ENCODE measurements at regions not wholly inside any gene's neighbourhood (a gene's known extent, or its start where the extent isn't known, plus 50 kb on each side); places are given as distances from the start of the nearest gene placed in this dataset.

DNA sequence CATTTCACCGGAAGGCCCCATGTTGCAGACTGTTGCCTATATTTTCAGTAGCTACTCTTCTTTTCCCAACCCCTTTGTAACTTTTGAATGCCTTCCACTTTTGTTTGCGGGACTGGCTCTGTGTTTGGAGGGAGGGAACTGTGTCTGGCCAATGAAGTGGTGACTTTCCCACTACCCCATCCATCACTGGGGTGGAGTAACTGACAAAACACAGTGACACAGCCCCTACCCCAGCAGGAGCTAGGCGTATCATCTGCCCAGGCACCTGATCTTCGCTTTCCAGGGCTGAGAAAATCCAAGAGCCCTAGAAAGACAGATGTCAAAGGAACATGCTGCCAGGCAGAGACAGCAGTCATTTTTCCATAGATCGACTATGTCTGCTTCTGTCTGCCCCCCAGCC is 710.6 kb upstream of the CELF2 start:
- DNase-seq (no peak), ATAC-seq (ENCODE audit: low read depth) (no peak)
- H2BK15ac ChIP-seq (ENCODE audit: low read depth, low read length) = no peak overlapping the region
- H3K9me3 ChIP-seq (ENCODE audit: control insufficient read depth, insufficient read depth, low read length) = no peaks in the 10 kb centered on the region
- H3K56ac ChIP-seq (ENCODE audit: extremely low read depth, insufficient read depth, low read length) = no peak overlapping the region
- in situ Hi-C loops (cut with MboI; ENCODE audit: low sequenced_read_pairs) = no loop called here
- intact Hi-C loops (cut with micrococcal nuclease) = no loop called here
- H2AFZ ChIP-seq (replicated peaks; ENCODE audit: low read length, poor library complexity) = no peak overlapping the region
- no peak overlapping the region for H3K27ac ChIP-seq (ENCODE audit: insufficient read depth, low read length)
- no peak overlapping the region for H3K9ac ChIP-seq (ENCODE audit: low read depth, low read length)
- no peaks in the 10 kb centered on the region for H4K20me1 ChIP-seq (ENCODE audit: insufficient read depth, low read length)
- H3K18ac ChIP-seq (ENCODE audit: low read depth, low read length) = no peak overlapping the region
- H4K91ac ChIP-seq (ENCODE audit: insufficient read depth, low read depth, low read length) = no peak overlapping the region
- BruUV-seq (replicated peaks) = no TSS peak
- CTCF ChIA-PET = no interaction called here
- H4K8ac ChIP-seq (ENCODE audit: low read depth in 2 of 2, low read length in 2 of 2) = no peak overlapping the region
- no peak overlapping the region for H2AK5ac ChIP-seq (ENCODE audit: low read depth, low read length)
- no peaks in the 10 kb centered on the region for H3K79me1 ChIP-seq (ENCODE audit: low read depth in 1 of 2, low read length in 2 of 2)
- H3K4me2 ChIP-seq (ENCODE audit: low read depth, low read length) = no peak overlapping the region
- POLR2A ChIA-PET (ENCODE audit: unreplicated experiment) = no interaction called here
- H3K4me1 ChIP-seq (ENCODE audit: control insufficient read depth, insufficient read depth, low read length) = no peaks in the 10 kb centered on the region
- H2AK9ac ChIP-seq (replicated peaks; ENCODE audit: low read depth, low read length, poor library complexity) = no peak overlapping the region
- 60% methylated on average over 1 of the region's 5 CpGs; no CpG with 5 or more reads in 1 of the 2 experiments for WGBS, 2 experiments (ENCODE audit: extremely low coverage in 2 of 2, insufficient read length in 1 of 2)
- dilution Hi-C loops (cut with HindIII; ENCODE audit: low sequenced_read_pairs, unreplicated experiment) = no loop called here
- no peak for TF ChIP-seq BHLHE40 (IDR thresholded peaks at IDR 0.05; ENCODE audit: low read depth, low read length)
- no peak for TF ChIP-seq NFE2L2 (IDR thresholded peaks at IDR 0.05; ENCODE audit: low read depth, low read length)
- TF ChIP-seq FOS (IDR thresholded peaks at IDR 0.05; ENCODE audit: low read depth, low read length) = no peak
- no peak for TF ChIP-seq POLR2A (IDR thresholded peaks at IDR 0.05; ENCODE audit: low read depth, low read length)
- no peak for TF ChIP-seq CHD1 (IDR thresholded peaks at IDR 0.05; ENCODE audit: low read depth, low read length)
- TF ChIP-seq, protein P1, sequence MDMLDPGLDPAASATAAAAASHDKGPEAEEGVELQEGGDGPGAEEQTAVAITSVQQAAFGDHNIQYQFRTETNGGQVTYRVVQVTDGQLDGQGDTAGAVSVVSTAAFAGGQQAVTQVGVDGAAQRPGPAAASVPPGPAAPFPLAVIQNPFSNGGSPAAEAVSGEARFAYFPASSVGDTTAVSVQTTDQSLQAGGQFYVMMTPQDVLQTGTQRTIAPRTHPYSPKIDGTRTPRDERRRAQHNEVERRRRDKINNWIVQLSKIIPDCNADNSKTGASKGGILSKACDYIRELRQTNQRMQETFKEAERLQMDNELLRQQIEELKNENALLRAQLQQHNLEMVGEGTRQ (IDR thresholded peaks at IDR 0.05; ENCODE audit: low read depth, low read length) = no peak
- no peak for TF ChIP-seq MXI1 (IDR thresholded peaks at IDR 0.05; ENCODE audit: borderline replicate concordance, low read depth, low read length)
- TF ChIP-seq SMC3 (IDR thresholded peaks at IDR 0.05; ENCODE audit: low read depth, low read length) = no peak
- no peak for TF ChIP-seq MAZ (IDR thresholded peaks at IDR 0.05; ENCODE audit: borderline replicate concordance, low read depth, low read length)
- no peak for TF ChIP-seq RAD21 (IDR thresholded peaks at IDR 0.05; ENCODE audit: low read length)
- no peak for TF ChIP-seq RFX5 (IDR thresholded peaks at IDR 0.05; ENCODE audit: low read depth, low read length)
- TF ChIP-seq, protein P2, sequence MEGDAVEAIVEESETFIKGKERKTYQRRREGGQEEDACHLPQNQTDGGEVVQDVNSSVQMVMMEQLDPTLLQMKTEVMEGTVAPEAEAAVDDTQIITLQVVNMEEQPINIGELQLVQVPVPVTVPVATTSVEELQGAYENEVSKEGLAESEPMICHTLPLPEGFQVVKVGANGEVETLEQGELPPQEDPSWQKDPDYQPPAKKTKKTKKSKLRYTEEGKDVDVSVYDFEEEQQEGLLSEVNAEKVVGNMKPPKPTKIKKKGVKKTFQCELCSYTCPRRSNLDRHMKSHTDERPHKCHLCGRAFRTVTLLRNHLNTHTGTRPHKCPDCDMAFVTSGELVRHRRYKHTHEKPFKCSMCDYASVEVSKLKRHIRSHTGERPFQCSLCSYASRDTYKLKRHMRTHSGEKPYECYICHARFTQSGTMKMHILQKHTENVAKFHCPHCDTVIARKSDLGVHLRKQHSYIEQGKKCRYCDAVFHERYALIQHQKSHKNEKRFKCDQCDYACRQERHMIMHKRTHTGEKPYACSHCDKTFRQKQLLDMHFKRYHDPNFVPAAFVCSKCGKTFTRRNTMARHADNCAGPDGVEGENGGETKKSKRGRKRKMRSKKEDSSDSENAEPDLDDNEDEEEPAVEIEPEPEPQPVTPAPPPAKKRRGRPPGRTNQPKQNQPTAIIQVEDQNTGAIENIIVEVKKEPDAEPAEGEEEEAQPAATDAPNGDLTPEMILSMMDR (conservative IDR thresholded peaks at IDR 0.05; ENCODE audit: low read depth, low read length) = no peak
- TF ChIP-seq MAFK (IDR thresholded peaks at IDR 0.05; ENCODE audit: low read depth, low read length) = no peak
- no peak for TF ChIP-seq RCOR1 (IDR thresholded peaks at IDR 0.05; ENCODE audit: insufficient replicate concordance, low read length)
- H3K23ac ChIP-seq (ENCODE audit: low read depth, low read length) = no peak overlapping the region
- no peak overlapping the region for H2BK120ac ChIP-seq (ENCODE audit: low read depth, low read length)
- no peaks in the 10 kb centered on the region for H3K9me1 ChIP-seq (ENCODE audit: insufficient read depth, low read length)
- H2BK20ac ChIP-seq (ENCODE audit: low read depth, low read length) = no peak overlapping the region
- H3K4me3 ChIP-seq (ENCODE audit: insufficient read depth, low read depth, low read length) = no peak overlapping the region
- H4K5ac ChIP-seq (ENCODE audit: low read depth, low read length) = no peak overlapping the region
- H3K27me3 ChIP-seq (ENCODE audit: control insufficient read depth, insufficient read depth, low read length) = no peaks in the 10 kb centered on the region
- no peak overlapping the region for H3K4ac ChIP-seq (ENCODE audit: low read depth, low read length)
- H3K36me3 ChIP-seq (ENCODE audit: control insufficient read depth, insufficient read depth, low read length) = no peaks in the 10 kb centered on the region
- H3K14ac ChIP-seq (replicated peaks; ENCODE audit: low read depth, low read length) = no peak overlapping the region
- no peak overlapping the region for H2BK5ac ChIP-seq (ENCODE audit: low read depth, low read length, poor library complexity, severe bottlenecking)

Data from IMR-90 (cell line).